Islet precursor cell (in vitro differentiated cells): ENCODE measurements at regions not wholly inside any gene's neighbourhood (a gene's known extent, or its start where the extent isn't known, plus 50 kb on each side); places are given as distances from the start of the nearest gene placed in this dataset.

ENCODE experiments used
- DNase-seq: peaks from one replicate; pipeline ENCODE4 v3.0.0-alpha.2; 2018

DNA sequence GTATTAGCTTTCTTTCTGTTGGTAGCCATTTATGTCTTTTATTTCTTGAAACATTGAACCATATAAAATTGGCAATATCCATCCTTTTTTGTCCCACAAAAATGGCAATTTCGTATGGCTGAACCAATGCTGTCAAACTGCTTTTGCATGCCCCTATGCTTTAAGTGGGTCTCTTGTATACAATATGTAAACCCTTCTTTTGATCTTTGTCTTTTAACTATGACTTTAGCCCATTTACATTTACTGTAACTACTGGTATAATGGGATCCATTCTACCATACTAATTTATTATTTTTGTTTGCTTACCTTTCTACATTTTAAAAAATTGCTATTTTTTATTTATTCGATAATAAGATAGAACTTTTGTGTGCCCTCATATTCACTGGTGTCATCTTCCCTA is 93.4 kb downstream of the TENT4A start:
- DNase-seq: no peak

DNA sequence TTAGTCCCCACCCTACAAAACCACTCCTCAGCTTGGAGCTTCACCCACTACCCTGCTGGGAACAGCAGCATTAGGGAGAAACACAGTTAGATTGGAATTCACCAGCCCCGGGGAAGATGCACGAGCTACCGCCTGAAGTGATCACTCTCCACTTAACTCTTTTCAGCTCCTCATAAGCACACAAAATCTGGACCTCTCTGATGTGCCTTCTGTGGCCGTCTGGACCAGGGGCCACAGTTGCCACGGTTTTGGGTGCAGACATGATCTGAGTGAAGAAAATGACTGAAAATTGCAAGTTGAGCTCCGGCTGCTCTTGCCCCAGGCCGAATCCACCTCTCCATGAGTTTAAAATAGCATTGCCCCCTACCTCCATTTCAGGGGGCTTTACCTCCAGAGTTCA is 95.2 kb downstream of the TENT4A start:
- DNase-seq: no peak

DNA sequence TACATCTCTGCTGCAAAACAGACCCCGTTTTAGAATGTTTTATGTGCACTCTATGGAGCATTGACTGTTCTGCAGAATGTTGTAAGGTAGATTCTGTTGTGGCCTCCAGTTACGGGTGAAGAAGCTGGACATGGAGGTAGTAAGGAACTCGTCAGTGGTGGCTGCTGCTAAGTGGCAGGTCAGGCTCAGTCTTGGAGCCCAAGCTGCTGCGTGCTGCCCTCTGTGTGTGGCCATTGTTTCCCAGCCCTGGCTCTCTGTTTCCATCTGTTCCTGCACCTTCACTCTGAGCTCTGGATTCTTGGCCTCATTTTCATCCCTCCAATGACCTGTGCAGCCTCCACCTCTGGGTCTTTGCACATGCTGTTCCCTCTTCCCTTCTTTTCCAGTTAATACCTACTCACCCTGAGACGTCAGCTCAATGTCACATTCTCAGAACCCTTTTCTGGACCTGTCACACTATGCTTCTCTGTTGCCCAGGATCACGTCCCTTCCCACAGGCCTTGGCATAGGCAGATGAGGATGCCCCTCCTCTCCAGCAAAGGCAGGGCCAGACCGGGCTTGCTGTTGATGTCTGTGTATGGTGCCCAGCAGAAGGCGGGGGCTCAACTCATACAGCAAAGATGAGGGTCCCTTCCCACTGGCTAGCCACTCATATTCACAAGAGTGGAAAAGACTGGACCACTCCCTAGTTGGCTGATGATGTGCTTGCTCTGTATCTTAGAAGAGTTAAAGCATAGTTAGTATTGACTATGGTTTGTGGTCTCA is 97.6 kb downstream of the TENT4A start:
- peak; percentile 45 for DNase-seq

DNA sequence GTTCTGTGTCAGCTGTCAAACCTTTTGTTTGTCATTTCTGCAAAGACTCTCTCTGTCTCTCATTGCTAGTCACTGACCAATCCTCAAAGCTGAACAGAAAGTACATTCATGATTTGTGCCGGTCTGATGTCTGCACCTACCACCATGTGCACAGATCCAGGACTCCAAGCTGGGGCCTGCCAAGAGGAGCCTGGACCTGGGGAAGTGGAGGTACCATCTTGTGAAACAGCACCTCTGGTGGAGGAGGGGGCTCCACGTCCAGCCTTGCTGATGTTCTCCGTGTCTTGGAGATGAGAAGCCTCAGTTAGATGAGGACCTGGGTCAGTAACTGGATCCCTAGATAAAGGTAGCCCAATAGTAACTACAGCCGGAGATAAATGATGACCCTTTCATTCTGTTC is 98.9 kb downstream of the TENT4A start:
- peak; percentile 41 for DNase-seq

DNA sequence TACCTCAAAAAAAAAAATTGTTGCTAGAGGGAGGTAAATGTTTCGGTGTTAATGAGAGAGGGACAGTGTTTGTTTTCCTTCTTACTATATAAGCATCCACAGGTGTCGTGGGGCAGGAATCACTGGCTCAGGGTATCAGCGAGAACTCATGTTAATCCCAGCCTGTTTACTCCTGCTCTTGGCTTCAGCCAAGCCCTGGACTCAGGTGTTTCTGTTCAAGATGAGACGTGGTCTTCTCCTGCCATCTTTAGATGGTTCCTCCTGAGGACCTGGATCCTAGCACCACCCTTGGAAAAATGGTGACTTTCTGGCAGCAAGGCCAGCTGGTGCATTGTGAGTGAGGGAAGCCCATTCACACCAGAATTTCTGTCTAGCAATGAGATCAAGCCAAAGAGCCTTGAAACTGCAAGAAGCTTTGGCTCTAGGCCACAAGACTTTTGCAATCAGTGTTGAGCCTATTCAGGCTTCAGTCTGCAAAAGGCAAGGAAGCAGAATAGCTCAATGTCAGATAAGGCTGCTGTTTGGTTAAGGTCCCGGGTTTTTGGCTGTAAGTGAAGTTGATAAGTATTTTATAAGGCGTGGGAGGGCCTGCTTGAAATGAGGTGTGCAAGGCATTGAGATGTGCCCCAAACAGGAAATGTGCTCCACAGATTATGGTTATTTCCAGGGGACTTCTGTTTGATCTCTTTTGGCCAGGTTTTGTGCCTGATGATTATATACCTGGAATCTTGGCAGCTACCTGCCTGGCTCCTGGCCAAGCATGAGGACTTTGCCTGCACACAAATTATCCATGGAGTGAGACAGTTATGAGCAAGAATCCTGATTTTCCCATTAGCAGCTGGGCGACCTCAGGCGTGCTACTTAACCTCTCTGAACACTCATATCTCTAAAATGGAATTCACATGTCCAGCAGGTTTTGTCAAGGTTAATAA is 99.8 kb downstream of the TENT4A start:
- DNase-seq: peak; percentile 25

DNA sequence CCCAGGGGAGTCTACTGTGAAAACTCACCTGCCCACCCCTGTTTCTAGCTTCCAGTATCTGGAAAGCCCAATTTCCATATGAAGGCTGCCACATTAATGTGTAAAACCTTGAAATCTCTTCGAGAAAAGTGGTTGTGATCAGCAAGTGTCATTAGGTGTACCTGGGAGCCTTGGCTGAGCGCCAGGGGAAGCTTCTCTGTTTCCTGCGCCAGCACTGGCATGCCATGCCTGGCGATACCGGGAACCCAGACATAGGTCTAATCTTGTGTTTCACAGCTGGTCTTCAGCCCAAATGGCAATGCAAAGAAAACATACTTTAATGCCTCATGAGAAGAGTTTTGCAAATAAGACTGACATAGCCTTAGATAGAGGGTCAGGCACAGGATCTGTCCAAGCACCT is 101.6 kb downstream of the TENT4A start:
- DNase-seq: peak; percentile 35

DNA sequence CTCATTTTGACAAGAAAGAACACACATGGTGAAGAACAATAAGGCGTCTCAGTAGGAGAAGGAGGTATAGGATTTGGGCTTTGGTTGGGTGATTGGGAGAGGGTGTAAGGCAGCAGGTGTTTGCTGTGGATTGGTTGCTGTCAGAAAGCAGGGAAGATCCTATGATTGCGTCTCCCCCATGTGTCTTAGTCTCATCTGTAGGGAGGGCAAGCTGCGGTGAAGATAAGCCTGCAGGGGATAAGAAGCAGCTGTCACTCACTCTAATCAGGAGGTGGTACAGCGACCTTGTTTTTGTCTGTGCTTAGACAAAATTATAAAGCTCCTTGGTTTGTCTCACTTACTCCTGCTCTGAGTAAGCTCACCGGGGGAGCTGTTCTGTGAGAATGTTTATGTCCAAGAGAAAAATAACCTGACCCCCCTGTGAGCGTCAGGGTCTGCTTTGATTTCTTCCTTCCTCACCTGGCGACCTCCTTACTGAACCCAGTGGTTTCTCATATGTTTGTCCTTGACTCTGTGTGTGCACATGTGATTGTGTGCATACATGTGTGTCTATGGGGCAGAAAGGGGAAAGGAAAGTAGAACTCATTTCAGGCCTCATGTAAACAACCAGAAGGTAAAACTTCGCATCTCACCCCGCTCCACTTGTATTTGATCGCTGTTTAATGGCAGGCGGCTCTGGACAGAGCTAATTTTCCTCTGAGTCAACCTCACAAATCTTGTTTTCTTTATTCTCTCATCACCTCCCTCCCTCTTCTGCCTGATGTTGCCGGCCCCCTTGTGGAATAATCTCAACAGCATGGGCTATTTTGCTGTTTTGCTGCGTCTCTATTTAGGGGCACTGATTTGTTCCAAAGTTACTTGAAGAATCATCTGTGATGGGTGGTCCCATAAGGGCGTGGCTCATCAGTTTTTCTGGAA is 105.6 kb downstream of the TENT4A start:
- no peak for DNase-seq

DNA sequence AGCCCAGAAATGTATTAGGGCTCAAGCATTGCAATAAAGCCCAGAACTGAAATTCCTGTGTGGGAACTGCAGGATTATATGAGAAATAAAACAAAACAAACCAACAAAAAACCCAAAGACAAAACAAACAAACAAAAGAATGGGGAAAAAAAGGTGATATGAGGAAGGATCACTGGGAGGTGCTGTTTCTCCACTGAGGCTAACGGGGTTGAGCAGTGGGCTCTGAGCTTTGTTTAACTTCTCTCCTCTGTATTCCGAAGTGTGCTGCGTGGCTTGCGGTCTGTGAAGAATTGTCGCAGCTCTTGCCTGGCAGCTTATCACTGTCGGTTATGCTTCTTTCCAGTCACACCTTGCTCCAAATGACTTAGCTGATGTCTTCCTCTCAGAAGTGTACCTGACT is 106.3 kb downstream of the TENT4A start:
- DNase-seq: no peak

DNA sequence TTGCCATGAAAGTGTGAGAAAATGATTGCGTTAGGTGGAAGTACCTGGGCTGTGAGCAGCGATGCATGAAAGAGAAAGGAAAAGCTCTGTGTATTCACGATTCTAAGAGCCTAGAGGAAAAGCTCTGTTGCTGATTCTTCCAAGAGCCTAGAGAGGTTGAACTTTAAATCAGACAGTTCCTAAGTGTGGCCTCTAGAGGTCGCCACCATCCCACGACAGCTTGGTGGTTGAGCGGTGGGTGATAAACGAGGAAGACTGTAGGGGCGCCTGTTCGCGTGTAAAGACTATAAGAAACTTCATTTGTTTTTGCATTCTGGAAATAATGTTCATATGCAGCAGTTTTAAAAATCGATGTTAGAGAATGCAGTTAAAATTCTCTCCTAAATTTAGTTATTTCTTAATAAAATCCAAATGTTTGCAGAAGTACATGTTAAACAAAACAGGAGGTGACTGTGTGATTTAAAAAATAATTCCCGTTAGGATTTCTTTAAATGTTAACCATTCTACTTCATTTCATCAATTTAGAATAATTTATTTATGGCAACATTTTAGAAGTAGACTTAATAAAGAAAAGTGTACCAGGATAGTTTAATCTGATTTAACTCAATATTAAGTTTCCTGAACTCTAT is 107.7 kb downstream of the TENT4A start:
- DNase-seq: peak; percentile 79

DNA sequence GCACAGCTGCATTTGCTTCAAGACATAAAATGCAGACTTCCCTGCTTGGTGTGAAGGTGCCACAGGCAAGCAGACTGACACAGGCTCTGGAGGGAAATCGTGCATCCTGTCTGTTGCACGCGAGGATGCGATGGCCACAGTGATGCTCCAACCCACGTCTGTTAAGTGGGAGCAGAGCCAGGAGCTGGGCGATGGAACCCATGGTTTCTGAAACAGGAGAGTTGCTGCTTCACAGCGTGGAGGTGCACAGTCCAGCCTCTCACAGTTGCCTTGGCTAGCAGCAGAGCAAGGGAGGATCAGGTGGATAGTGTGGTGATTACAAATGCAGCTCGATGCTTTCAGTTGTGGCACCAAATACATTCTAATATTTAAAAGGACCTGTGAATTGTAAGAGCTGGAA is 108.8 kb downstream of the TENT4A start:
- no peak for DNase-seq

DNA sequence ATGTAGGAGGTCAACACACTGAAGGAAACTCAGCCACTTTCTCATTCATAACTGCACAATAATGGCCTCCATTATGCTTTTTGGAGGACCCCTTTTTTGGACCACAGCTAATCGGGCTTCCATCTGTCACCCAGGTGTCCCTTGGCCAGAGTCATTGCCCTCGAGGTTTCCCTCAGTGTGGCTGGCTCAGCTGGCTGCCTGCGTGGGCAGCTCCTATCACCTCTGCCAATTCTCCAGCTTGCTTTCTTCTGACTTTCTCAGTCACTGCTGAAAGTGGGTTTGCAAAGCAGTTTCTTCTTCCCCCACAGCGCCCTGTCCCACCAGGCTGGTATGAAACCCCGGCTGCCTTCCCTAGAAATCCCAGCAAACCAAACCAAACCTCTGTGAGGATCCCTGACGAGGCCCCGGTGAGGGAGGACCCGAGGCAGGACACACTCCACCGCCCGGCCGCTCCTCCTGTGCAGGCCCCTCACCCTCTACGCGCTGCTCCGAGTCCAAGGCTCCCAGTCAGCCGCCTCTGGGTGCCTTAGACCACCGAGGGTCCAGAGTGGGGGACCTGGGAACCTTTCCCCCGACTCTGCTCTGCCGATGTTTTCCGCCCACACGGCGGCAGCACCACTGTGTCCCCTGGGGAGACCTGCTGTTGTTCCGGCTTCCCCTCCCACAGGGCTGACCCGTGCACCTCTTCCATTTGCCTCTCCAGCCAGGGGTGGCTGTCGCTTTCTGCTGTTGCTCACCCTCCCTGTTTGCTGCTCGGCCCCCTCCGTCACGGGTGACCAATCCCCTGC is 109.5 kb downstream of the TENT4A start:
- no peak for DNase-seq

DNA sequence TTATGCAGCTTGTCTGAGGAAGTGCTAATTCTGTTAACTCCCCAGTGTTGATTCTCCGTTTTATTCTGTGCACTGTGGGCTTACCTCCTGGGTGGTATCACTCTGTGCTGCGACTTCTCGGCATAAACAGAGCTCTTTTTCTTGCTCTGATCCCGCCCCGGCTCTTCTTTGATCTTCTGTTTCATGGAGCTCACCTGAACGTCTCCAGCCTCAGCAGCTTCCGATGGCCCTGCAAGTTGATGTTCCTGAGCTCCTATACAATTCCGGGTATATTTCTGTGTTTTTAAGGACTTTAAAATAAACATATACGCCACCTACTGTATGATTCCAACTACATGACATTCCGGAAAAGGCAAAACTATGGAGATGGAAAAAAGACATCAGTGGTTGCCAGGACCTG is 110.8 kb downstream of the TENT4A start:
- no peak for DNase-seq

DNA sequence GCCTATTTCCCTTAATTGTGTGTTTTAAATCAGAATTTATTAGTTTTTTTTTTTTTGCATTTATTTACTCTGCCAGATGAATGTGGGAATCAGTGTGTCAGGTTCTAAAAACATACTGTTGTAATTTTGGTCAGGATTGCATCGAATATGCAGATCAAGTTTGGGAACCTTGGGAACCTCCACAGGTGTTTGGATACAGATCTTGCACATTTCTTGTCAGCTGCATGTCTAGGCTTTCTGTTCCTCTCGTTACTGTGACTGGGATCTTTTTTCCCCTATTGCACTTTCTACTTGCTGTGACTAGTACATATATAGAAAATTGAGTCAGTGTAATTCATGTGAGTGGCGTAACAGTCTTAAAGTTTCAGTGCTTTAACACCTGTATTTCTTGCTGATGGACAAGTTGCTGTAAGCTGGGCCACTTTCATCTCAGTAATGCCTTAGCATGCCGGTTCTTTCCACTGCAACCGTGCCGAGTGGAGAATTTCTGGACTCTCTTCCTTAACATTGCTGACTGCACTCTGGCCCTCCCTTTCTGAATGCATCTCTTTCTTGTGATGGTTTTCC is 112.5 kb downstream of the TENT4A start:
- no peak for DNase-seq

DNA sequence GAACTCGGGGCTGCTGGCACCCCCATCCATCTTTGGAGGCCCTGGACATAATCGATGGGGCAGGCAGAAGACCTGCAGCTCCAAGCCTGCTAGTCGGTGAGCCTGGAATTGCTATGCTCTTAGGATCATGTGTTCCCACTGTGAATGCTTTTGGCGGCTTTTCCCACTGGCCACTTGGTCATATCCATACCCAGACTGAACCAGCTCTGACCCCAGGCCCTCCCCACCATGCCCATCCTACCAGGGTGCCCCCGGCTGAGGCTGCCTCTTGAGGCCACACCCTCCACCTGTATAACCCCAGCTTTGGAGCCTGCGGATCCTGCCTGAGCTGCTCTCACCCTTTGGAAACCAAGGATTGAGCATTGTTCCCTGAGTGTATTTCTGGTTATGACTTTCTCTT is 113.5 kb downstream of the TENT4A start:
- no peak for DNase-seq

DNA sequence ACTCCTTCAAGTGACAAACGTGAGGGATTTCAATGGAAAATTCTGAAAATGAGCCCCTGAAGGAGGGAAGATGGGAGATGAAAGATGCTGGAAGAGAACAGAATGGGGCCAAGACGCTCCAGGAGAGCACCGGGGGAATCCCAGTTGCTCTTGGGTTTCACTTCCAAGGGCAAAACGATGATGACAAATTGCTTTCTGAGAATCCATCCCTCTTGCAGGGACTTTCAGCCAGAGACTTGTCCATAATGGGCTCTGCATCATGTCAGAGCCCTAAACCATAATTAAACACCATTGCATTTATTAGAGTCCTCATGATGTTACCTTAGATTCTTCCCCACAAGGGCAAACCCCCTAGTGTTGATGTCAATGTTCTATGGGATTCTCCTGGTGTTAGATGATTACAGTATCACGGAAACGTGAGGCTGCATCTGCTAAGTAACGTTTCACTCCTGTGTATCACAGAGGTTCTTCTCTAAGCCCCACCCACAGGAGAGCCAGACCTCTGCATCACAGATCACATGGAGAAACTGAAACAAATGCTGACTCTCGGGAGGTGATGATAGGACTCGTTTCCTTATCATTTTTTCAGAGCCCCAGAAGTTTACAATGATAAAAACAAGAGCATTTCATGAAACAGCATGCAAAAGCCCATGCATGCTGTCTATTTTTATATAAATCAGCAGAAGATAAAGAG is 114.4 kb downstream of the TENT4A start:
- DNase-seq: no peak

DNA sequence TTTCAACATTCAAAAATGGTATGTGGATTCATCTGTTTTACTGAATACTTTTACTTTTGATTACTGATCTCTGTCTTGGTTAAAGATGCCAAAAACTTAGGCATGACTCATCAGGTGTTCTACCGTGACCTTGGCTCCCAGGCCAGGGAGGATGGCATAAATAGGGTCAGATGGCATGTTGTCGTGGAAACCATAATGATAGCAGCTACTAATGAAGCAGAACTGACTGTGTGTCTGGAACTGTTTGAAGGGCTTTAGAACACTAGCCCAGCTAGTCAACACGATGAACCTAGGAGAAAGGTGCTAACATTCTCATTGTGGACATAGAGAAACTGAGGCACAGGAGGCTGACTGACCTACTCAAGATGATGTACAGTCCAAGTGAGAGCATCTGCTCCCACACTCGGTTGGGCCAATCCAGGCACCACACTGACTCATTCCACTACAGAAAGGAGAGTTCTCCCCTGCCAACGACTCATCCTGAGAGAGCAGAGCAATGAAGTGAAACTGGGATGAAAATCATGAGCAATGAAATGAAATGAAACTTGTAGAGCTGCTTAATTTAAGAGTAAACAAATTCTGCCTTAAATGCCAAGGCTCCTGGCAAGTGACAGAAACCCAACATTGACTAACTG is 116.0 kb downstream of the TENT4A start:
- DNase-seq: no peak

DNA sequence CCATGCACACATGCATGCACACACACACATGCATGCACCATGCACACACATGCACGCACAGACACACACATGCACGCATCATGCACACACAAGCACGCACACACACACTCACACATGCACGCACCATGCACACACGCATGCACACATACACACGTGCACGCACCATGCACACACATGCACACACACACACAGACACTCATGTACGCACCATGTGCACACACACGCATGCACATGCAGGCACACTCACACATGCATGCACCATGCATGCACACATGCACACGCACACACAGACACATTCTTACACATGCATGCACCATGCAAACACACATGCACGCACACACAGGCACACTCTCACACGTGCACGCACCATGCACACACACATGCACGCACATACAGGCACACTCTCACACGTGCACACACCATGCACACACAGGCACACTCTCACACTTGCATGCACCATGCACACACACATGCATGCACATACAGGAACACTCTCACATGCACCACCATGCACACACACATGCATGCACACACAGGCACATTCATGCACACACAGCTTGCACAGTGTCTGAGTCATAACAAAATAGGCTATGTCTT is 117.5 kb downstream of the TENT4A start:
- DNase-seq: no peak

DNA sequence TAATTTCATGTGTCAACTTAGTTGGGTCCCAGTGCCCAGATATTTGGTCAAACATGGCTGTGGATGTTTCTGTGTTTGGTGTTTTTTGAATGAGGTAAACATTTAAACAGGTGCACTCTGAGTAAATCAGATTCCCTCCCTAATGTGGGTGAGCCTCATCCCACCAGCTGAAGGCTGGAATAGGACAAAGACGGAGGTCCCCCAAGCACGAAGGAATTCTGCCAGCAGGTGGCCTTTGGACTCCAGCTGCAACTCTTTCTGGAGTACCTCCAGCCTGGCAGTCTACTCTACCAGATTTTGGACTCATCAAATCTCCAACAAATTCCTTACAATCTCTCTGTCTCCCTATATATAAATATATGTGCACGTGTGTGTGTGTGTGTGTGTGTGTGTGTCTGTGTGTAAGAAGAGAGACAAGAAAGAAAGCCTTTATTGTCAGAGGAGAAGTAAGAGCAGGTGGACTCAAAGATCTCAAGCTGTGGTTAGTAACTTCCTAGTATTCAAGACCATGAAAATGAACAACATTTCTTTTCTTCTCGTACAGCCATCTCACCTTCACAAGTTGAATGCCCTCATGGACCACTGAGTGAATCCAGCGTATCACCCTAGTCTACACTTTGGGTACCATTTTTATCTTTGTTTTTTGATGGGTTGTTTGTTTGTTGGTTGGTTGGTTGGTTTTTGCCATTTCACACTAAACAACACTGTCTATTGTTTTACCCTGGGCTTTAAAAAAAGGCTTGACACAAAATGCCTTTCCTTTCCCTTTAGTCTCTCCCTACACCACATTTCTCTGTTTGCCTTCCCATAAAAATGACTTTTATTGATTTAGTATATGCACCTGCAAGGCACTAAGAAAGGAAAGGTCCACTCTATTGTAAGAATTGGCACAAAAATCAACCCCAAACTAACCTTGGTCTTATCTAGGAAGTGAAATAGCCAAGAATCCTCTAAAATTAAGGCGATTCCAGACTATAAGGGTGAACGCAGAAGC is 118.7 kb downstream of the TENT4A start:
- no peak for DNase-seq

DNA sequence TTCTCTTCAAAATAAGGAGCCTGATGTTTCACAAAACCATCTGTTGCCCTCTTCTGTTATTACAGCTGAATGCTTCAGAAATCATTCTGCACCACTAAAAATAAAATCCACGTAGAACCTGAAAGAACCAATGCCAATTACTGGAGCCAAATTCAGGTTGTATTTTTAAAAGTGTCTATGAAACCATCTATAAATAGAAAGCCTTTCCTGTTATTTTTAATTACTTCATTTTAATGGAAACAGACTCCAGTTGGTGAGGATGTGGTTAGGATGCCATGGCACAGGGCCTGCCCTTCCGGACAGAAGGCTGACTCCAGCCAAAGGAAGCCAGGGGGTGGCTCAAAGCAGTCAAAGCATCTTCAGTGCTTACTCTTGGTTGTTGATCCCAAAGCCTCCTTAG is 119.8 kb downstream of the TENT4A start:
- DNase-seq: no peak
